T-cell (primary cell): ENCODE measurements at regions not wholly inside any gene's neighbourhood (a gene's known extent, or its start where the extent isn't known, plus 50 kb on each side); places are given as distances from the start of the nearest gene placed in this dataset.

Experiments
- ATAC-seq, 4 experiments: fragments of 200-7000 bp in 3 of 4; fragments of 150-1000 bp in 1 of 4; cut with Tn5 transposase; replicated peaks in 1 of 4; 1 replicate in 3 of 4; 2 replicates in 1 of 4; pipeline ENCODE4 v1.10.0; 2021; ENCODE audit warnings: moderate library complexity in 3 of 4, mild to moderate bottlenecking in 2 of 4, moderate number of reproducible peaks in 1 of 4
- CTCF ChIA-PET, 2 donors: fragments of 300-600 bp; sonication (Branson Sonifier 250); formaldehyde crosslinking; loops; one replicate each; lab custom pipeline; 2022; ENCODE audit warnings: antibody characterized with exemption in 2 of 2; lab: Charles Lee
- POLR2A ChIA-PET, 2 donors: fragments of 300-600 bp; sonication (Branson Sonifier 250); formaldehyde crosslinking; loops; one replicate each; lab custom pipeline; 2022; ENCODE audit warnings: antibody characterized with exemption in 2 of 2; lab: Charles Lee
- DNase-seq, 35 experiments: peaks; one replicate each; pipeline versions ENCODE4 v3.0.0 to v3.0.0-alpha.2; 2013 to 2023
- H3K27ac ChIP-seq: one replicate; pipeline ENCODE4 v1.5.1; 2013; ENCODE audit warnings: low read length
- H3K27me3 ChIP-seq, 2 experiments: replicated peaks in 1 of 2; 1 replicate in 1 of 2; 2 replicates in 1 of 2; pipeline versions ENCODE4 v1.6.1 to v1.7.0; 2013; ENCODE audit warnings: low read length in 1 of 2, mixed read lengths in 1 of 2; ENCODE audit not compliant: control insufficient read depth in 2 of 2, insufficient read depth in 2 of 2; ENCODE audit errors: extremely low read depth in 1 of 2
- H3K36me3 ChIP-seq, 2 donors: 1 replicate in 1 of 2; 2 replicates in 1 of 2; pipeline versions ENCODE4 v1.6.1 to v1.7.0; 2013; ENCODE audit warnings: low read length in 1 of 2; ENCODE audit not compliant: control insufficient read depth in 2 of 2, insufficient read depth in 1 of 2; ENCODE audit errors: extremely low read depth in 1 of 2
- H3K4me1 ChIP-seq, 2 experiments: 1 replicate in 1 of 2; 2 replicates in 1 of 2; pipeline versions ENCODE4 v1.6.1 to v1.7.0; 2013; ENCODE audit warnings: low read length in 2 of 2, mixed read lengths in 1 of 2; ENCODE audit not compliant: insufficient read depth in 2 of 2, control insufficient read depth in 1 of 2; ENCODE audit errors: extremely low read depth in 1 of 2
- H3K4me3 ChIP-seq, 2 donors: 1 replicate in 1 of 2; 2 replicates in 1 of 2; pipeline versions ENCODE4 v1.5.1 to v1.7.0; 2013; ENCODE audit warnings: mild to moderate bottlenecking in 2 of 2, low read length in 1 of 2, moderate library complexity in 1 of 2; ENCODE audit not compliant: control insufficient read depth in 1 of 2; ENCODE audit errors: extremely low read depth in 1 of 2
- H3K9me3 ChIP-seq: 2 replicates; pipeline ENCODE4 v1.7.0; 2013
- H3K27ac Mint-ChIP-seq, 2 donors: one replicate each; pipeline ENCODE4 v1.8.0; 2020 to 2021; ENCODE audit warnings: mild to moderate bottlenecking in 2 of 2, mixed read lengths in 2 of 2
- H3K27me3 Mint-ChIP-seq, 2 donors: one replicate each; pipeline ENCODE4 v1.8.0; 2021 to 2022; ENCODE audit warnings: mixed read lengths in 2 of 2
- H3K36me3 Mint-ChIP-seq: one replicate; pipeline ENCODE4 v1.8.0; 2021; ENCODE audit warnings: mixed read lengths
- H3K4me1 Mint-ChIP-seq, 3 donors: one replicate each; pipeline ENCODE4 v1.8.0; 2020 to 2022; ENCODE audit warnings: mixed read lengths in 3 of 3, mild to moderate bottlenecking in 1 of 3
- H3K4me3 Mint-ChIP-seq, 3 donors: one replicate each; pipeline ENCODE4 v1.8.0; 2020 to 2022; ENCODE audit warnings: mild to moderate bottlenecking in 3 of 3, mixed read lengths in 3 of 3, moderate library complexity in 3 of 3
- H3K9me3 Mint-ChIP-seq, 3 donors: one replicate each; pipeline ENCODE4 v1.8.0; 2020 to 2022; ENCODE audit warnings: mixed read lengths in 3 of 3
- WGBS: methylation state at CpG from one replicate; pipeline ENCODE4 v1.1.5; 2013; ENCODE audit warnings: missing lambda C conversion rate; ENCODE audit not compliant: insufficient coverage; 5-methylcytosine and 5-hydroxymethylcytosine counted together

DNA sequence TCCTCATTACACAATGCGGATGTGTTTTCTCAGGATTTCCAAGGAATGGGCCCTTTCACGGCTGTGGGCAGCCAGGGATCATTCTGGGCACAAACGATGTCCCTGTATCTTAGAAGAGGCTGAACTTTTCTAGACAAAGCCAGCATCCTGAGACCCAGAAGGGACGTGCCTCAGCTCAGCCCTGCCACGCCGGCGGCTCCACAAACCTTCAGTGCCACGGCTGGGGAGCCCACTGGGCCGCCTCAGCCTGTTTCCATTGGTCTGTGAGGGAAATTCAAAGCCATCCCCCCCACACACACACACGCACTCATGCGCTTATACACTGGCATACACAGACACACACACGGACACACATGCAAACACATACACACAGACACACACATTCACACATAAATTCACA lies 344.9 kb upstream of the MKI67 start:
- no peak for ATAC-seq

GRCh38 chr10:128472196-128472595 lies 346.0 kb upstream of the MKI67 start:
- Histone ChIP-seq H3K36me3 (no peaks in the 10 kb centered on the region), H3K4me1 (no peaks in the 10 kb centered on the region), H3K27me3 (peaks cover 0 to 5% of the 10 kb centered on the region in 2 experiments), H3K27ac (no peak overlapping the region), H3K9me3 (no peaks in the 10 kb centered on the region), H3K4me3 (no peak overlapping the region)
- Mint-ChIP-seq H3K36me3 (no peaks in the 10 kb centered on the region), H3K4me3 (no peak overlapping the region), H3K27ac (no peak overlapping the region), H3K27me3 (peaks cover 0 to 3% of the 10 kb centered on the region in 2 donors), H3K9me3 (no peaks in the 10 kb centered on the region), H3K4me1 (no peaks in the 10 kb centered on the region)
- ChIA-PET CTCF (no interaction called here), POLR2A (no interaction called here)
- DNase-seq (no peak), ATAC-seq (no peak)
- 74% methylated on average over 11 of the region's 11 CpGs for WGBS

More for the DNA sequence above, 344.9 kb upstream of the MKI67 start:
- no peak overlapping the region for H3K4me3 Mint-ChIP-seq
- H3K36me3 Mint-ChIP-seq: no peaks in the 10 kb centered on the region
- H3K27ac Mint-ChIP-seq: no peak overlapping the region
- Histone ChIP-seq H3K9me3 (no peaks in the 10 kb centered on the region), H3K27me3 (peaks cover 0 to 7% of the 10 kb centered on the region in 2 experiments), H3K36me3 (no peaks in the 10 kb centered on the region), H3K27ac (no peak overlapping the region), H3K4me1 (no peaks in the 10 kb centered on the region), H3K4me3 (no peak overlapping the region)
- H3K27me3 Mint-ChIP-seq: peaks cover 0 to 4% of the 10 kb centered on the region in 2 donors
- WGBS: 87% methylated on average over 12 of the region's 12 CpGs
- ChIA-PET CTCF (no interaction called here), POLR2A (no interaction called here)
- no peaks in the 10 kb centered on the region for H3K9me3 Mint-ChIP-seq
- DNase-seq: no peak
- H3K4me1 Mint-ChIP-seq: no peaks in the 10 kb centered on the region

DNA sequence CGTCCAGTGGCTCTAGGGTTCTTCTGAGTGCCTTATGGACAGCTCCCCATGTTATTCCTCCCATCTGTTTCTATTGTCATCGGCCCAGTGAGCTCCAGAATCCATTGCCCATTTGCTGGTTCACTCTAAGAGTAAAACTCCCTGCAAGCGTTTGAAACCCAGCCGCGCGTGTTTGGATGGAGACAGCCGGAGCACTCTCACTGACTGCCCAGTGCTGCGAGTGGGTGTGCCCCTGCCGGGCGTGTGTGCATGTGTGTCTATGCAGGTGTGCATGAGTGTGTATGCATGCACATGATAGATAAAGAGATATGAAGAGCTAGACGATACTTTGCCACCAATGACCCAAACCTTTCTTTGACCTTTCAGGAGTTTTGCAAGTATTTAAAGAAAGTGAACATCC lies 347.2 kb upstream of the MKI67 start:
- no peaks in the 10 kb centered on the region for H3K4me1 ChIP-seq
- H3K4me1 Mint-ChIP-seq: no peaks in the 10 kb centered on the region
- no peaks in the 10 kb centered on the region for H3K36me3 ChIP-seq
- ATAC-seq: no peak
- H3K9me3 ChIP-seq: no peaks in the 10 kb centered on the region
- H3K4me3 Mint-ChIP-seq: no peak overlapping the region
- no peaks in the 10 kb centered on the region for H3K27me3 ChIP-seq
- H3K27ac Mint-ChIP-seq: no peak overlapping the region
- no peaks in the 10 kb centered on the region for H3K36me3 Mint-ChIP-seq
- H3K4me3 ChIP-seq: no peak overlapping the region
- WGBS: 71% methylated on average over 2 of the region's 11 CpGs
- DNase-seq: no peak
- H3K27me3 Mint-ChIP-seq: peaks cover 0 to 3% of the 10 kb centered on the region in 2 donors
- POLR2A ChIA-PET: no interaction called here
- CTCF ChIA-PET: no interaction called here
- no peak overlapping the region for H3K27ac ChIP-seq
- H3K9me3 Mint-ChIP-seq: no peaks in the 10 kb centered on the region

GRCh38 chr10:128473911-128474310 lies 347.7 kb upstream of the MKI67 start:
- ATAC-seq (no peak), DNase-seq (no peak)
- no peaks in the 10 kb centered on the region for H3K9me3 Mint-ChIP-seq
- Histone ChIP-seq H3K4me3 (no peak overlapping the region), H3K36me3 (no peaks in the 10 kb centered on the region), H3K27me3 (no peaks in the 10 kb centered on the region), H3K9me3 (no peaks in the 10 kb centered on the region), H3K4me1 (no peaks in the 10 kb centered on the region), H3K27ac (no peak overlapping the region)
- no peaks in the 10 kb centered on the region for H3K4me1 Mint-ChIP-seq
- ChIA-PET CTCF (no interaction called here), POLR2A (no interaction called here)
- peaks cover 0 to 3% of the 10 kb centered on the region in 2 donors for H3K27me3 Mint-ChIP-seq
- no peak overlapping the region for H3K27ac Mint-ChIP-seq
- no CpG with 5 or more reads among the region's 8 CpGs for WGBS
- H3K36me3 Mint-ChIP-seq: no peaks in the 10 kb centered on the region
- H3K4me3 Mint-ChIP-seq: no peak overlapping the region

DNA sequence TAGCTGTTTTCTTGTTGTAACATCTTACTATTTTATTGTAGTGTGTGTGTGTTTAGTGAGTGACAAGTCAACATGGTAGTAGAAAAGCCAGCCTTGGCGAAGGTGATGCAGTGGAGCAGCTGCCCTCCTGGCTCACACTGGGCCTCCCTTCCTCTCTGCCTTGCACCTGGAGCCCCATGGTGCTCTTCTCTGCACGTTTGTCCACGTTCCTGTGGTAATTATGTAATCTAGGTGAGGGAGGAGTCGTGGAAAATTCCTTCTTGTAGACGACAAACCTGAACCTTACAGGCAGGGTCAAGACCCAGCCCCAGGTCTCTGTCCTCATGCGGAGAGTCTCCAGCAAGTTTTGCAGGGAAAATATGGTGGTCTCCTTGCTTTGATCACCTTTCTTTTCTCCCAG lies 348.3 kb upstream of the MKI67 start:
- CTCF ChIA-PET: no interaction called here
- H3K9me3 ChIP-seq: no peaks in the 10 kb centered on the region
- Mint-ChIP-seq H3K9me3 (no peaks in the 10 kb centered on the region), H3K36me3 (no peaks in the 10 kb centered on the region), H3K4me3 (no peak overlapping the region), H3K27ac (no peak overlapping the region), H3K27me3 (peaks cover 0 to 3% of the 10 kb centered on the region in 2 donors), H3K4me1 (no peaks in the 10 kb centered on the region)
- no peaks in the 10 kb centered on the region for H3K4me1 ChIP-seq
- DNase-seq (no peak), ATAC-seq (no peak)
- H3K4me3 ChIP-seq: no peak overlapping the region
- POLR2A ChIA-PET: no interaction called here
- no peak overlapping the region for H3K27ac ChIP-seq
- no peaks in the 10 kb centered on the region for H3K36me3 ChIP-seq
- peaks cover 0 to 4% of the 10 kb centered on the region in 2 experiments for H3K27me3 ChIP-seq
- 83% methylated on average over 2 of the region's 6 CpGs for WGBS

DNA sequence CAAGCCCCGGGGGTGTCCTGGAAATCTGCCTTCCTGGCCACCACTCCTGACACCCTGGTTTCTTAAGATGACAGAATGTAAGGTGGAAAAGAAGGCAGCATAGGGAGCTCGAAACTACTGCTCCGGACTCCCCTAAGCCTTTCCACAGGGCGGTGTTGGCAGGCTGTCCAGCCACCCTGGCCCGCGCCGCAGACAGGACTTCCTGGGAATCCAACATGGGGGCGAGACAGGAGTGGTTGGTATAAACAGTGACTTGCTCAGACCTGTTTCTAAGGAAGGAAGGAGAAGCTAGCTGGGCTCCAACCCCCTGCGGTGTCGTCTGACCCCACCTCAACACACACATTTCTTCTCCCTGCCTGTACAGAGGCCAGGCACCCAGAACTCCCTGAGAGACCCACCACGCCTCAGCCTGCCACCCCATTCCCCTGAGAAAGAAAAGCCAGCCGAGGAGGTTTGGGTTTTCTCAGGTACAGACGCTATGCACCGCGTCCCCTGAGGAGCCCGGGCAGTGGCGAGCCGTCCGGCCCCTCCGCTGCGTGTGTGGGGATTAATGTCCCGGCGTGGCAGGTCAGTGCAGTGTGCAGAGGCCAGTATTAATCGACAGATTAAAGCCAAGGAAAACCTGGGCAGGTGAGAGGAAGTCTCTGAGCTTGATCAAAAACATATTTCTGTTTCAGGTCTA lies 349.6 kb upstream of the MKI67 start:
- H3K36me3 Mint-ChIP-seq: no peaks in the 10 kb centered on the region
- ChIA-PET CTCF (no interaction called here), POLR2A (no interaction called here)
- H3K36me3 ChIP-seq: no peaks in the 10 kb centered on the region
- H3K9me3 ChIP-seq: no peaks in the 10 kb centered on the region
- no peaks in the 10 kb centered on the region for H3K9me3 Mint-ChIP-seq
- WGBS: 86% methylated on average over 19 of the region's 24 CpGs
- DNase-seq (no peak), ATAC-seq (no peak)
- H3K4me1 Mint-ChIP-seq: no peaks in the 10 kb centered on the region
- no peak overlapping the region for H3K27ac Mint-ChIP-seq
- no peaks in the 10 kb centered on the region for H3K4me1 ChIP-seq
- H3K4me3 ChIP-seq: no peak overlapping the region
- peaks cover 0 to 3% of the 10 kb centered on the region in 2 donors for H3K27me3 Mint-ChIP-seq
- no peak overlapping the region for H3K4me3 Mint-ChIP-seq
- H3K27ac ChIP-seq: no peak overlapping the region
- H3K27me3 ChIP-seq: peaks cover 0 to 5% of the 10 kb centered on the region in 2 experiments

DNA sequence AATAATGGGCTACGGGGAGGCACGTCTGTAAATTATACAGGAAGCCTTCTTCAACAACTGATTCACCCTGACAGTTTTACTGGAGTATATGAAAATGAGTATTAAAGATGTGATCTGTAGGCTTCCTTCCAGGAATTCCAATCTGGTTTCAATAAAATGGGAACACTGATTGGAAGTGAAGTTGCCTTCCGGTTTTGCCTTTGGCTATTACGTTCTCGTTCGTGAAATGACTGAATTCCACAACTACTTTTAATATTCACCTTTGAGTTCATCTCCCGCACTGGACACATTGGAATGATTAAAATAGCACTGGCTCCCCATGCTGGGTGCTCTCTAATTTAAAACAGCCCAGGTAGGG lies 350.1 kb upstream of the MKI67 start:
- no peak overlapping the region for H3K27ac Mint-ChIP-seq
- no peaks in the 10 kb centered on the region for H3K36me3 ChIP-seq
- 90% methylated on average over 2 of the region's 7 CpGs for WGBS
- DNase-seq (no peak), ATAC-seq (no peak)
- ChIA-PET POLR2A (no interaction called here), CTCF (no interaction called here)
- H3K4me3 Mint-ChIP-seq: no peak overlapping the region
- no peaks in the 10 kb centered on the region for H3K9me3 Mint-ChIP-seq
- H3K27me3 Mint-ChIP-seq: peaks cover 0 to 3% of the 10 kb centered on the region in 2 donors
- H3K4me1 ChIP-seq: no peaks in the 10 kb centered on the region
- H3K27me3 ChIP-seq: peaks cover 0 to 5% of the 10 kb centered on the region in 2 experiments
- H3K36me3 Mint-ChIP-seq: no peaks in the 10 kb centered on the region
- H3K4me1 Mint-ChIP-seq: no peaks in the 10 kb centered on the region
- no peak overlapping the region for H3K27ac ChIP-seq
- H3K9me3 ChIP-seq: no peaks in the 10 kb centered on the region
- no peak overlapping the region for H3K4me3 ChIP-seq
